AG04450 (cell line): ENCODE measurements at regions not wholly inside any gene's neighbourhood (a gene's known extent, or its start where the extent isn't known, plus 50 kb on each side); places are given as distances from the start of the nearest gene placed in this dataset.

Experiments
- CTCF ChIA-PET: fragments of 300-600, 350-600 bp; formaldehyde crosslinking; extraction: SDS; loops from one replicate; lab custom pipeline; 2022; ENCODE audit warnings: antibody characterized with exemption, inconsistent platforms; lab: Charles Lee
- POLR2A ChIA-PET: fragments of 350-600 bp; formaldehyde crosslinking; extraction: SDS; loops from one replicate; lab custom pipeline; 2021; ENCODE audit warnings: antibody characterized with exemption, inconsistent platforms; lab: Yijun Ruan, JAX
- DNase-seq: peaks from one replicate; pipeline ENCODE4 v3.0.0-alpha.2; 2011; ENCODE audit warnings: low read depth, low spot score
- H3K27ac ChIP-seq: one replicate; pipeline ENCODE4 v1.5.1; 2012; ENCODE audit warnings: low read depth, low read length, control low read depth
- H3K27me3 ChIP-seq: one replicate; pipeline ENCODE4 v1.6.0; 2012; ENCODE audit warnings: low read length; ENCODE audit not compliant: control insufficient read depth, insufficient read depth
- H3K4me3 ChIP-seq: 2 replicates; pipeline ENCODE4 v1.5.1; 2011; ENCODE audit warnings: mild to moderate bottlenecking, low read depth, low read length, control low read depth
- H3K9me3 ChIP-seq: 2 replicates; pipeline ENCODE4 v1.5.1; 2012; ENCODE audit warnings: low read length; ENCODE audit not compliant: control insufficient read depth, insufficient read depth
- TF ChIP-seq, protein P1 (sequence below): IDR thresholded peaks from 2 replicates; pipeline ENCODE4 v1.5.1; 2011; ENCODE audit warnings: low read depth, low read length, control low read depth, inconsistent platforms

DNA sequence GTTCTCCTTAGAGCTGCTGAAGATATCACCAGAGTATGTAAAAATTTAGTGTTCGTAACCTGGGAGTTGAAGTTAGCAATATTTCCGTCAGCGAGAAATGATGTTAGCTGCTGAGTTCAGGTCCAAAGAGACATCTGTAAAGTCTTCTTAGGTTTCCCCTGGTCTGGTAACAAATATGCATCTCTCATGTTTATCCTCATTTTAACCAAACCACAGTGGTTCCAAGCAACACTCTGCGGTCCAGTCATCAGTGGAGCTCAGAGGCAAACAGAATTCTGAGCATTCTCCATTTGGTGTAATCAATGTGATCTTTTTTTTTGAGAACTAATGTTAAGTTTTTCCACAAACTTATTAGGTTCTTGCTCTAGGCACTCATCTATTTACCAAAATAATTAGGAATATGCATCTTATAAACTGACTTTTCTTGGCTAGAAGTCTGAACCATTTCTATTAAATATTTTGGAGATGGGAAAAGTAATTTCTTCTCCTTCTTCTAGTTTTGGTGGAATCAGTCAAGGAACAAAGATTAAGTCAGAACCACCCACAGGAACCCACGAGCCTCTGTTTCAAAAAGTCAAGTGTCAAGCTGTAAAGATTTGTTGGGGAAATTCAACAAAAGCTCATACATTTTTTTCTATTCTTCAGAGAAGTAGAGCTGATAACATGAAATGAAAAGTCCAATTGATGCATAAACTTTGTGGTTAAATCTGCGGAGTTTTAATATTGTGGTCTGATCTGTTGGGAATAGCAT is 64.7 kb downstream of the IFNG start:
- TF ChIP-seq, protein P1, sequence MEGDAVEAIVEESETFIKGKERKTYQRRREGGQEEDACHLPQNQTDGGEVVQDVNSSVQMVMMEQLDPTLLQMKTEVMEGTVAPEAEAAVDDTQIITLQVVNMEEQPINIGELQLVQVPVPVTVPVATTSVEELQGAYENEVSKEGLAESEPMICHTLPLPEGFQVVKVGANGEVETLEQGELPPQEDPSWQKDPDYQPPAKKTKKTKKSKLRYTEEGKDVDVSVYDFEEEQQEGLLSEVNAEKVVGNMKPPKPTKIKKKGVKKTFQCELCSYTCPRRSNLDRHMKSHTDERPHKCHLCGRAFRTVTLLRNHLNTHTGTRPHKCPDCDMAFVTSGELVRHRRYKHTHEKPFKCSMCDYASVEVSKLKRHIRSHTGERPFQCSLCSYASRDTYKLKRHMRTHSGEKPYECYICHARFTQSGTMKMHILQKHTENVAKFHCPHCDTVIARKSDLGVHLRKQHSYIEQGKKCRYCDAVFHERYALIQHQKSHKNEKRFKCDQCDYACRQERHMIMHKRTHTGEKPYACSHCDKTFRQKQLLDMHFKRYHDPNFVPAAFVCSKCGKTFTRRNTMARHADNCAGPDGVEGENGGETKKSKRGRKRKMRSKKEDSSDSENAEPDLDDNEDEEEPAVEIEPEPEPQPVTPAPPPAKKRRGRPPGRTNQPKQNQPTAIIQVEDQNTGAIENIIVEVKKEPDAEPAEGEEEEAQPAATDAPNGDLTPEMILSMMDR = no peak
- ChIA-PET CTCF (no interaction called here), POLR2A (no interaction called here)
- no peak for DNase-seq
- no peak overlapping the region for H3K27ac ChIP-seq
- no peaks in the 10 kb centered on the region for H3K9me3 ChIP-seq
- H3K4me3 ChIP-seq = no peak overlapping the region
- H3K27me3 ChIP-seq = peaks cover 2% of the 10 kb centered on the region

DNA sequence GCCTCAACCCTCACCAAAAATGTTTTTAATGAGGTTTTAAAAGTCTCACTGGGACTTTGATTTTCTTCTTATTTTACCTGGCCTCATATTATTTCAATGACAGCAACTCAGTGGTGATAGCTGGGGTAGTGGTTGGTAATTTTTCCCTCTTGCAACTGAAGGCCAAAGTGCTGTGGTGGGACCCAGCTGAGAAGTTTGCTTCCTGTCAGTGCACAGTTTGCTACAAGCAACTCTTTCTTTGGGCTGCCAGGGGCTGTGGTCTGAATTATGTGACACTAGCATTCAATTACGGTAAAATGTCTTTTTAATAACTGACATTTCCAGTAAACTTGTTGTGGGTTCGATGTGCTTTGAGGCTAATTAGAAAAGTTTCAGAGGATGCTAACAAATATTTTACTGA is 65.3 kb downstream of the IFNG start:
- ChIA-PET CTCF (no interaction called here), POLR2A (no interaction called here)
- TF ChIP-seq, protein P1 = no peak
- Histone ChIP-seq H3K9me3 (no peaks in the 10 kb centered on the region), H3K27me3 (peaks cover 2% of the 10 kb centered on the region), H3K4me3 (no peak overlapping the region), H3K27ac (no peak overlapping the region)
- no peak for DNase-seq

DNA sequence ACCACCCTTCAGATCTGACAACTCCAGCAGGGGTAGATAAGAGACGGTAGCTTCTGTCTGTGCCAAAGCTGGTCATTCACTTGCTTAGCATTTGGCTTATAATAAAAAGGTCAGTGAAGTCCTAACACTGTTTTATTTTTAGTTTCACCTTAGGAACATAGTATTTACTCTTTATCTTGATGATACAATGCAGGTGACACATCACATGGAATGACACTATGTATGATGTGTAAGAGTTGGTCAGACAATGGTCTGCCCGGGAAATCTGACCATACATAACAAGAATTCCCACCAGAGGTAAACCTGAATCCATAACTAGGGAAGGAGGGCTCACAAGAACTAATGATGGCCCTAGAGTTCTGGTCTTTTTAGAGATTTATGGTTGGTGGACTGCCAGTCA is 66.6 kb downstream of the IFNG start:
- ChIA-PET POLR2A (no interaction called here), CTCF (no interaction called here)
- TF ChIP-seq, protein P1 = no peak
- no peak overlapping the region for H3K27ac ChIP-seq
- H3K27me3 ChIP-seq = peaks cover 2% of the 10 kb centered on the region
- no peak for DNase-seq
- no peak overlapping the region for H3K4me3 ChIP-seq
- H3K9me3 ChIP-seq = no peaks in the 10 kb centered on the region

DNA sequence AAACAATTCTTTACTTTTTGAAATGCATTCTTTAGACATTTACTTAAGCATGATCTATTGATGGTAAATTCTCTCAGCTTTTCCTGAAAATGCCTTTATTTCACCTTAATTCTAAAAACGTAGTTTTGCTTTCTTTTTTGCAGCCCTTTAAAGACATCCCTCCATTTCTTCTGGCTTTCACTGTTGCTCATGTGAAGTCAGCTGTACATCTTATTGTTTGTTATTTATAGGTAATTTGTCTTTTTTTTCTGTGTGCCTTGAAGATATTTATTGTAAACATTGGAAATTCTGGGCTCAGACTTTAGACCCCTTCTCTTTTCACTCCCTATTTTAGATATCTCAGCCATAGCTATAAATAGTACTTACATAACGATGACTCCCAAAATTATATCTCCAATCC is 70.4 kb downstream of the IFNG start:
- no peak for DNase-seq
- TF ChIP-seq, protein P1 = no peak
- ChIA-PET CTCF (interaction anchor here (1.0 kb wide), 1 partner anchor 48 kb away, joined by 3 read pairs; no protein-coding TSS in a partner anchor), POLR2A (no interaction called here)
- no peaks in the 10 kb centered on the region for H3K9me3 ChIP-seq
- no peaks in the 10 kb centered on the region for H3K27me3 ChIP-seq
- no peak overlapping the region for H3K27ac ChIP-seq
- H3K4me3 ChIP-seq = no peak overlapping the region

DNA sequence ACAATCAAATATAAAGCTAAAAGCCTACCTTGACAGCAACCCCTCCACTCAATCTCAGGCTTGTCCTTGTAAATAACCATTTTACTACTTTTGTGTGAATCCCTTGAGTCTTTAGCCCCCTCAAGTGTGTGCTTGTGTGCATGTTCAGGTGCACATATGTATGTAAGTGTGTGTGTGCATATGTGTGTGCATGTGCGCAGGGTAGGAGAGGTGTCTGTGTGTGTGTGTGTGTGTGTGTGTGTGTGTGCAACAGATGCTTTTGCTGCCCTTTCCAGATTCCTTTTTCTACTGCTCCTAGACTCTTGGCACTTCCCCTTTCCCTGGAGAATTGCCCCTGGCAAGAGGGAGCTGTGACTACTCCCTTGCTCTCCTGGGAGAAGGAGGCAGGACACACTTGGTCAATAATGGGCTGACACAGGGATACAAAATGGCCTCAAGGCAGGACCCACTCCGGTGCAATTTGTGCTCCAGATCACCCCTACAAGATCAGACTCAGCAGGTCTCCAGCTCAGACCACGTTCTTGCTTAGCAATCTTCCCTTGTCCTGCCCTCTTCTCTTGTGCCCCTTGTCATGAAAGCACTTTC is 73.4 kb downstream of the IFNG start:
- Histone ChIP-seq H3K4me3 (no peak overlapping the region), H3K27me3 (no peaks in the 10 kb centered on the region), H3K27ac (no peak overlapping the region), H3K9me3 (no peaks in the 10 kb centered on the region)
- no peak for DNase-seq
- POLR2A ChIA-PET = no interaction called here
- TF ChIP-seq, protein P1 = no peak
- CTCF ChIA-PET = no interaction called here
